HG03460 (cell line): ENCODE measurements at regions not wholly inside any gene's neighbourhood (a gene's known extent, or its start where the extent isn't known, plus 50 kb on each side); places are given as distances from the start of the nearest gene placed in this dataset.
A peak's percentile ranks its signal among the peaks of the same experiment; 100 is the strongest.
"Not testable (repeated sequence)": the region's sequence is repeated elsewhere in the genome, so short reads cannot be mapped to it uniquely, and the experiment has no call there.

Experiments
- ATAC-seq: cut with Tn5 transposase; IDR thresholded peaks from one replicate; pipeline ENCODE4 v1.9.1; 2021; ENCODE audit not compliant: unreplicated experiment

DNA sequence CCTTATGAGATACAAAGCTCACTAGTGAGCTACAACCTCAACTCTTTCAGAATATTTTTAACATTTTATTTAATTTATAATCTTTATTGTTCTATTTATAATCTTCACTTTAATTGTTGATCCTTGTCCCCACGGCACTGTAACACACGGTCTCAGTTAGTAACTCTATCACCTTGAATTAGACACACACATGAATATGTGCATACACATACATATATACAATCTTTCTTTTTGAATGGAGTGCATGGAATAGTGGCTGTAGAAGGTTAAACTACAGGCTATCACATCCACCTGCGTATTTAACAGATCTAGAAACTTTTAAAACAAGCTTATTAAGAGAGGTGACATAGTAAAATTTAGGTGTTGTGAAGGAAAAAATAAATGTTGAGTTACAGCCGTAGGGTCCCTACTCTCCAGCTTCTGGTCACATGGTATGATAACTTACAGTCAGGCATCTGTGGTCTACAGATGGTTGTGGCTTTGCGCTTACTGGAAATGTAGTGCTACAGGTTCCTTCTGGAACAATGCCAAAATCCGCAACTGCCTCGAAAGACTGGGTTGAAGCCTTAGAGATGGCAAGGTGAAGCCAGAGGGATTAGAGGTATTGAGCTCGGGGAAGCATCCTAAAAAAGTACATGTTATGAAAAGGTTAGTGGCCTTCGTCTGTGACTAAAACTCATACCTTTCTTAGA lies 1324.1 kb upstream of the SLC39A10 start:
- no peak for ATAC-seq

GRCh38 chr2:194328456-194328855 lies 1328.6 kb upstream of the SLC39A10 start:
- ATAC-seq = no peak

GRCh38 chr2:194327196-194327888 lies 1329.7 kb upstream of the SLC39A10 start:
- no peak for ATAC-seq

DNA sequence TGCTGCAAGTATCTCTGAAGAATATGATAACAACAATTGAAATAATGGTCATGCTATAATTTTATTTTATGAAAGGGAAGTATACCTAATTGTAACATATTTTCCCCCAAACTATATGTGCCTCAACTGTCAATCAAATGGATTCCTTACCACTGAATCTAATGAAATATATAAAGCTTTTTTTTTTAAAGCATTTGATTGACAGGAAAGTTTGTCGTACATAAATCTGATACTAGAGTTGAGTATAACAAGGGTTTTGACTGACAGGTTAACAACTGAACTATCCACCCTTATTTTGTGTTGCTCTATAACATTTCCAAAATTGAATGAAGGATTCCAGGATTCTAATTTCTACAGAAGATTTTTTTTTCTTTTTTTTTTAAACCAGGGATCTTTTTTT lies 1333.3 kb upstream of the SLC39A10 start:
- ATAC-seq = no peak

GRCh38 chr2:194320520-194320919 lies 1336.5 kb upstream of the SLC39A10 start:
- no peak for ATAC-seq

- ATAC-seq = peak; percentile 59
Measured at GRCh38 chr2:194319222-194319992, 1337.6 kb upstream of the SLC39A10 start.

- no peak for ATAC-seq
Measured at GRCh38 chr2:194314042-194314441, 1343.0 kb upstream of the SLC39A10 start.

GRCh38 chr2:194304191-194304590 lies 1352.8 kb upstream of the SLC39A10 start:
- ATAC-seq = no peak

- no peak for ATAC-seq
Measured at GRCh38 chr2:194301946-194302345, 1355.1 kb upstream of the SLC39A10 start.

DNA sequence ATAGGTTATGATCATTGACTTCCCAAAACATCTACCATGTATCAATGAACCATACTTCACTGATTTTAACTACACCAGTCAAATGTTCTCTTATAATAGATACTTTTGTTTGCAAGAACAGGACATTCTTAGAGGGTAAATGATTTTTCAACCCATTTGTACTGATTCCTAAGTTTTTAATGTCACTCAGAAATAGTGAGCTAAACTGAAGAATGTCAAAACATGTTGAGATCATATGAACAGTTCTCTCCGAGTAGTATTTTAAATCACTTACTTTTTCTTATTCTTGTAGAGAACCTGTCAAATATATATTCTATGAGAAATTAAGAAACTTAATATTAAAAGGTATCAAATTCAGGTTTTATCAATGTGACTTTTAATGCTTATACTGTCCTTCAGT lies 1362.9 kb upstream of the SLC39A10 start:
- no peak for ATAC-seq

GRCh38 chr2:194291104-194291503 lies 1365.9 kb upstream of the SLC39A10 start:
- no peak for ATAC-seq

DNA sequence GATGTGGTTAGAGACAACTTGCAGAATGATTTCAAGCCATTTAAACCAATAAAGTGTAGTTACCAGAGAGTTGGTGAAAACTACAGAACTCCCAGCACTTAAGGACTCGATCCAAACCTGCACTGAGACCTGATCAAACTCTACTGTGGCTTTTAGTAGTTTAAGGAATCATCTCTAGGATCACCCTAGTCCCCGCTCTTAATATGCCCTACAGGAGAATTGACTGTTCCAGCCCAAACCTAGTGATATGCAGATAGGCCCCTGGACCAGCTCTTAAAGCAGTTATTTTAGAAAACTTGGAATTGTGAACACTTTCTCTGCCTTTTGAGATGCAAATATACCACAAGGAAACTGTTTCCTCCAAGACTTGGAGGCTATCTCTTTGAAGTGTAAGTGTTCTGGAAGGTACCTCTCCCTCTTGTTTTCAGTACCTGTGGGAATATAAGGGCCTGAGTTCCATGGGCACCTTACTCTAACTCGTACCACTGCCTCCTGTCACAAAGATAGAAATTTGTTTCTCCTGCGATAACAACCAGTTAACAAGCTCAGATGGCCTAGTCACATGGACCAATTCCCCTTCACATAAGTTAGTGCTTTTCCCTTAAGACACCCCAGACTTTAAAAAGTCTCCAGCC lies 1367.2 kb upstream of the SLC39A10 start:
- ATAC-seq = no peak

DNA sequence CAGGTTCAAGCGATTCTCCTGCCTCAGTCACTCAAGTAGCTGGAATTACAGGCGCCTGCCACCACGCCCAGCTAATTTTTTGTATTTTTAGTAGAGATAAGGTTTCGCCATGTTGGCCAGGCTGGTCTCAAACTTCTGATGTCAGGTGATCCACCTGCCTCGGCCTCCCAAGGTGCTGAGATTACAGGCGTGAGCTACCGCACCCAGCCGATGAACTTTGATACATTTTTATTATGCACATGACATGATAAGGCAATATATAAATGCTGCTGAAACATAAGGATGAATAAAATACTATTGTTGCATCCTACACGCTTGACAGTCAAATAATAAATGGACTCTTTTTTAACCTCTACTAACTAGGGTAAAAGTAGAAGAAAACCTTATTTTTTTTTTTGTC lies 1380.4 kb upstream of the SLC39A10 start:
- not testable (repeated sequence) for ATAC-seq

GRCh38 chr2:194271293-194271961 lies 1385.6 kb upstream of the SLC39A10 start:
- no peak for ATAC-seq

- no peak for ATAC-seq
Measured at GRCh38 chr2:194270648-194271047, 1386.4 kb upstream of the SLC39A10 start.

- ATAC-seq = no peak
Measured at GRCh38 chr2:194264586-194264985, 1392.4 kb upstream of the SLC39A10 start.

GRCh38 chr2:194260185-194260584 lies 1396.8 kb upstream of the SLC39A10 start:
- ATAC-seq = no peak

GRCh38 chr2:194257095-194257494 lies 1399.9 kb upstream of the SLC39A10 start:
- ATAC-seq = no peak

- ATAC-seq = no peak
Measured at GRCh38 chr2:194253528-194254259, 1403.3 kb upstream of the SLC39A10 start.

- ATAC-seq = no peak
Measured at GRCh38 chr2:194252127-194252526, 1404.9 kb upstream of the SLC39A10 start.
